GM12872 (cell line): ENCODE measurements at regions not wholly inside any gene's neighbourhood (a gene's known extent, or its start where the extent isn't known, plus 50 kb on each side); places are given as distances from the start of the nearest gene placed in this dataset.

Source experiments
- CTCF ChIP-seq: IDR thresholded peaks from 3 replicates; pipeline ENCODE4 v1.5.1; 2011; ENCODE audit warnings: low read depth, mild to moderate bottlenecking, low read length, moderate library complexity; ENCODE audit not compliant: insufficient read depth

DNA sequence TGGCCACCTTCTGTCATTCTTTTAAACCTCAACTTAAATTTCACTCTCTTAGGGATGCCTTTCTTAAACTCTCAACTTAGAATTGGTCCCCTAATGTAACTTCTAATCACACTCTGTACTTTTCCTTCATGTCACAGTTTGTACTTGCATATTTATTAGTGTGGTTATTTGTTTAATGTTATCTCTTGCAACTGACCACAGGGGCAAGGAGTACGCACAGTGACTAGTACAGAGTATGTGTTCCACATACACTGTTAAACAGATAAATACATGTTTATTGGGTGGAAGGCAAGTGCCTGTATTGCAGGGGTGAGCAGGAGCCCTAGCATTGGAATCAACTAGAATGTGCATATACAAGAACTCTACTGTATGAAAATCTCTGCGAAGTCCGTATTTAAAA lies 554.0 kb downstream of the INSC start:
- no peak for TF ChIP-seq CTCF

- no peak for TF ChIP-seq CTCF
Observed at GRCh38 chr11:15670520-15671070, 555.9 kb downstream of the INSC start.

DNA sequence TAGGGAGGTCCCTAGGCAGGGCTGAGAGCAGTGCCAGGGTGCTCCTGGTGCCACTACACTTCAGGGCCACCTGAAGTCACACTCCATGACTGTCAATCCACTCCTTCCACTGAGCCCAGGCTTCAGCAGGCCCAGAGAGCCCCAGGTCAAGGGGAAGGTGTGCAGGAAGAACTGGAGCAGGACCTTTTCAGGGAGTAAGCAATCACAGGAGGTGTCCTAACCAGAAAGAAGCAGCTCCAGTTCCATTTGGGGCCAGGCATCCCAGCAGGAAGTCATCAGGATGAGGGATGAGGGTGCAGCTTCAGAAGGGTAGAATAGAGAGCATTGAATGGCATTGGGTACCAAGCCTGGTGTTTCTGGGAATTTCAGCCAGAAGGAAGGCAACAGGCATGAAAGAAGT lies 556.5 kb downstream of the INSC start:
- TF ChIP-seq CTCF = no peak

DNA sequence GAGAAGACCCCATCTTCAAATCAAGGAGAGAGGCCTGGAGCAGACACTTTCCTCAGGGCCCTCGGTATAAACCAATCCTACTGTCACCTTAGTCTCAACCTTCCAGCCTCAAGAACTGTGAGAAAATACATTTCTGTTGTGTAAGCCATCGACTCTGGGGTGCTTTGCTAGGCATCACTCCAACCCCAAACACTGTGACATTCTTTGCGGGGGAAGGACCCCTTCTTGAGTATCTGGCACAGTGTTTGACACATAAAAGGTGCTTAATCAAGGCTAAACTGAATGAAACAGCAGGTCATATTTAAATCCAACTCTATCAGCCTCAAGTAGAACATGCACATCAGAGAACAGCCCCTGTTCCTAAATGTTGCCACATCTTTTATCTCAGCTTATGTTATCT lies 558.1 kb downstream of the INSC start:
- TF ChIP-seq CTCF = no peak

GRCh38 chr11:15673408-15673831 lies 558.7 kb downstream of the INSC start:
- no peak for TF ChIP-seq CTCF

DNA sequence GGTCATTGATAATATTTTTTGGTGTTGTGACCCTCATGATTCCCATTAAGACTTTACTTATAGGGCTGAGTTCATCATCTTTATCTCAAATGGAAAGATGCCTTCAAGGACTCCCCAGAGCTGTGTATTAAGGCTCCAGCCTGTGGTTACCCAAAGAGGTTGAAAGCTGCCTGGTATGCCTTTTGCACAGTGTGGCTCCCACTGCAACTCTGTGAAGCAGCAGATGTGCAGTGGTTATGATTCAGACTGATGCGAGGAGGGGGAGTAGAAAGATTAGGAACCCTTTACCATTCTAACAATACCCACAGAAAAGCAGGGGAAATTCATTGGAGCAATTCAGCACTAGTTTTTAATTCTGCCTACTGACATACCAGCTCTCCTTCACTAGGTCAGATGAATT lies 560.0 kb downstream of the INSC start:
- no peak for TF ChIP-seq CTCF

DNA sequence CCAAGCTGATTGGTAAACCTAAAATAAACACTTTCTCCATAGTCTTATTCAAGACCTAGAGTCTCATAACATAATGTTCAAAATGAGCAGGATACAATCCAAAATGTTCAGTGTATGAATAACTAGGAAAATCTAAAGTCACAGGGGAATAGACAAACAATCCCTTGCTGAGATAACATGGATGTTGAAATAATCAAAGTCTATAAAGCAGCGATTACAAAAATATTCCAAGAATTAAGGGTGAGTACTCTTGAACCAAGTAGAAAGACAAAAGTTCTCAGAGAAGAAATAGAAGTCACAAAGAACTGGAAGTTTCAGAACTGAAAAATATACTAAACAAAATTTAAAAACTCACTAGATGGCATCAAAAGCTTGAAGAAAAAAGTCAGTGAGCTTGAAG lies 561.0 kb downstream of the INSC start:
- no peak for TF ChIP-seq CTCF

- TF ChIP-seq CTCF = no peak
Observed at GRCh38 chr11:15677181-15677580, 562.5 kb downstream of the INSC start.
